GM19025 (cell line): ENCODE measurements at regions not wholly inside any gene's neighbourhood (a gene's known extent, or its start where the extent isn't known, plus 50 kb on each side); places are given as distances from the start of the nearest gene placed in this dataset.
"Not testable (repeated sequence)": the region's sequence is repeated elsewhere in the genome, so short reads cannot be mapped to it uniquely, and the experiment has no call there.

Experiments
- ATAC-seq: cut with Tn5 transposase; IDR thresholded peaks from one replicate; pipeline ENCODE4 v1.9.1; 2021; ENCODE audit warnings: mild to moderate bottlenecking, low read depth, moderate library complexity; ENCODE audit not compliant: unreplicated experiment

DNA sequence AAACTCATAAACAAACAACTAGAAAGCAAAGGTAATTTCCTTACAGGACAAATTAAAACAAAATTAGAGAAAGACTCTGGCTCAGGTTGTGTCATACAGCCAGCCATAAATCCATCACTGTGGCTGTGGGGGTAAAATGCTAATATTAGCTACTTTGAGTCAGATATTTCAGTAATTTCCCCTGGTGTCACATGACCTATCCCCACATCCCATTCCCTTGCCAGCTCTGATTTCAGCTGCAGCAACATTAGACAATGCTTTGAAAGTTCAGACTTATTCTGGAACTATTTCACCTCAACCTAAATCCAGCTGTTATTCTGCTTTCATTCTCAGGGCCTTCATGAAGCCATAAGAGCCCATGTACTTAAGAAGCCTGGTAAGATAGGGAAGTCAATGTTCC lies 55.3 kb downstream of the RPL10L start:
- ATAC-seq = no peak

DNA sequence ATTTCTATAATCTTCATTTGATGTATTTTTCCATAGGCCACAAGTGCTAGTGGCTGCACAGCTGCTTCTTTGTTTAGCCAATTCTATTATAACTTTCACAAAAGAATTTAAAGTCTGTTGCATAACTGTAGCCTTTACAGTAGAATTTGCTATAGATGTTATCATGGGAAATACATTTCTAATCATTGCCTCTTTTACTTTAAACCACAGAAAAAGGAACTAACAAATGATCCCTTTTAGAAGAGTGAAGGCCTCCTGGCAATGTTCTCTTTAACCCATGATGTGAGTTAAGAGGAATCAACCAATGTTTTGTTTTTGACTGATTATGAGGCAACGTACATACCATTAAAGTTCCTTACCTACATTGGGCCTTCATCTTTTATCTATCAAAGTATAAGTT lies 68.8 kb downstream of the RPL10L start:
- ATAC-seq = no peak

DNA sequence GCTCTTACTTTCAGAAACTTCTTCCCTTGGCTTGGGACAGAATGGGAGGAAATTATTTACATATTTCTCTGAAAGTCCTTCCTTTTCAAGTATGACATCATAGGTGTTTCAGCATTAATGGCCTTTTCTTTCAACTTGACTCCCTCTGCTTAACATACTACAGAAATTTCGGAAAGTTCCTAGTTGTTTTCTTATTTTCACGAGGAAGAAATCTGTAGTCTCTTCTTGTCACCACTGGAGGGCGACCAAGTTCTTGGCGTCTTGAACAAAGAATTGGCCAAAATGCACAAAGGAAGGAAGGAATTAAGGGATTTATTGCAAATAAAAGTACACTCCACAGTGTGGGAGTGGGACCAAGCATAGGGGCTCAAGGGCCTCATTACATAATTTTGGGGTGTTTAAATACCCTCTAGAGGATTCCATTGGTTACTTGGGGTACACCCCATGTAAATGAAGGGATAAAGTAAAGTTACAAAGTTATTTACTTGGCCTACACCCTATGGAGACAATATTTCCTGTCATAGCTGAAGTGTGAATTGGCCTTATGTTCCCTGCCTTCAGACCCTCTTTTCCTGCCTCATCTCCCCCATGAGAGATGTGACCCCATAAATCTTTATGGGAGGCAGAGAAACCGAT lies 70.4 kb downstream of the RPL10L start:
- no peak for ATAC-seq

DNA sequence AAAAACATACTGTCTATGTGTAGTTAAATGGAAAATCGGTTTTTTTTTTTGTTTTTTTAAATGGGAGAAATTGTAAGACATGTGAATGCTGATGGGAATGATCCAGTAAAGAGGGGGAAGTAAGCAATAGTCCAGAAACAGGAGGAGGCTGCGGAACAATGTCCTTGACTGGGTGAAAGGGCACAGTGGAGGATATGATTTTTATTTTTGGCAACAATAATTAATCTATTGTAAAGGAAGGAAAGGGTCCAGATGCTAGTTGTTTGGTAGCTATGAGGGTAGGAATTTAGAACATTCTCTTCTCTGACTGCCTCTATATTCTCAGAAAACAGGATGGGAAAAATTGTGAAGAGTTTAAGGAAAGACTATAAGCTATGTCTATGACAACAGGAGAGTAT lies 76.6 kb downstream of the RPL10L start:
- ATAC-seq = no peak

DNA sequence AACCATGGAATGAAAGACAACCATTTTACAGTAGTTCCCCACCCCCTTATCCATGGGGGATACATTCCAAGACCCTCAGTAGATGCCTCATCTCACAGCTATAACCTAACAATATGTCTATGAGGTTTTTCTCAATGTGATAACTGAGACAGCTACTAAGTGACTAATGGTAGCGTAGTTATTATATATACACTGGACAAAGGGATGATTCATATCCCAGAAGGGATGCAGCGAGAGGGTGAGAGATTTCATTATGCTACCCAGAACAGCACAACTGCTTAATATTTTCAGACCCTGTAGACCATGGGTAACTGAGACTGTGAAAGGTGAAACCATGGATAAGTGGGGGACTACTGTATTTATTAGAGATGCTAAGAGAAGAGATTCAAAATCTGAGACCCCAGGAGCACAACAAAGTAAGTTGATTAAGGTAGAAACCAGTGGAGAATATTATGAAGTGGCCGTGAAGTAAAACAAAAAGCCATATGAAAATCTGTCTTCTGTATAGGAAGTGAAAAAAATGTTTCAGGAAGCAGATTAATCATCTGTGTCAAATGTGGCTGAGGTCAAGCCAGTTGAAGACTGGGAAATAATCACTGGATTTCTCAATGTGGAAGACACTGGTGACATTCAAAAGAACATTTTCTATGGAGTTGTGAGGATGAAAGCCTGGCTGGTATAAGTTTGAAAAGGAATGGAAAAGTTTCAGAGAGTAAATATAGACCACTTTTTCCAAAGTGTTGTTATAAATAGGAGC lies 77.2 kb downstream of the RPL10L start:
- no peak for ATAC-seq

- no peak for ATAC-seq
These were observed 78.1 kb downstream of the RPL10L start for GRCh38 chr14:46573498-46573897.

DNA sequence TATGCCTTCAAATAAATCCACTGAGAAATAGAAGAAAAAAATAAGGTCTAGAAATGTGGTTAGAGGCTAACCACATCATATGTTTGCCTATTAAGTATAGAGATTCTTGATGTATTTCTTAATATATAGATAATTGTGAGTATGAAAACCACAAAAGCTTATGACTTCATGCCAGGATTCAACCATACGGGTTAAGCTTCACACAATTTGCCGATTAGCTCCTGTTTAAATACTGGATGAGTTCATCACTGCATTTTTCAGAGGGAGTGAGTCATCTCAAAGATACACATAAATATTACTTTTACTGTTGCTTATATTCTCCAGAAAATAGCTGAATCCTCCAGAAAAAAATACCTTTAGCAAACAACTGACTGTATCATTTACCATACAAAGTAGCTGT lies 79.6 kb downstream of the RPL10L start:
- ATAC-seq = no peak

DNA sequence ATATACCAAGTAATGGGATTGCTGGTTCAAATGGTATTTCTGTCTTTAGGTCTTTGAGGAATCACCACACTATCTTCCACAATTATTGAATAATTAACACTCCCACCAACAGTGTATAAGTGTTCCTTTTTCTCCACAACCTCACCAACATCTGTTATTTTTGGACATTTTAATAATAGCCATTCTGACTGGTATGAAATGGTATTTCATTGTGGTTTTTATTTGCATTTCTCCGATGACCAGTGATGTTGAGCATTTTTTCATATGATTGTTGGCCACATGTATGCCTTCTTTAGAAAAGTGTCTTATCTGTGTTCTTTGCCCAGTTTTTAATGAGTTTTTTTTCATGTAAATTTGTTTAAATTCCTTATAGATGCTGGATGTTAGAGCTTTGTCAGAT lies 83.4 kb downstream of the RPL10L start:
- not testable (repeated sequence) for ATAC-seq

GRCh38 chr14:46550836-46551235 lies 100.7 kb downstream of the RPL10L start:
- ATAC-seq = no peak

DNA sequence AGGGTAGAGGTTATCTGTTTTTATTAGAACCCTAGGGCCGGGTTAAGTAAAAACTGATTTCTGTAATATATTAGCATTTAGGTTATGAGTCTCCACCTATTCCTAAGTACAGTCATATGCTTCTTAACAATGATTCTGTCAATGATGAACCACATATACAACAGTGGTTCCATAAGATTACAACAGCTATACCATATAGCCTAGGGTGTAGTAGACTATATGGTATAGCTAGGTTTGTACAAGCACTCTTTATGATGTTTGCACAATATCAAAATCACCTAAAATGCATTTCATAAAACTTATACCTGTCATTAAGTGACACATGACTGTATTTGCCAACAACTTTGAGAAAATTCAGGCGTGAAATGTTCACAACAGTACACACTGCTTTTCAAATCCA lies 110.6 kb downstream of the RPL10L start:
- no peak for ATAC-seq

DNA sequence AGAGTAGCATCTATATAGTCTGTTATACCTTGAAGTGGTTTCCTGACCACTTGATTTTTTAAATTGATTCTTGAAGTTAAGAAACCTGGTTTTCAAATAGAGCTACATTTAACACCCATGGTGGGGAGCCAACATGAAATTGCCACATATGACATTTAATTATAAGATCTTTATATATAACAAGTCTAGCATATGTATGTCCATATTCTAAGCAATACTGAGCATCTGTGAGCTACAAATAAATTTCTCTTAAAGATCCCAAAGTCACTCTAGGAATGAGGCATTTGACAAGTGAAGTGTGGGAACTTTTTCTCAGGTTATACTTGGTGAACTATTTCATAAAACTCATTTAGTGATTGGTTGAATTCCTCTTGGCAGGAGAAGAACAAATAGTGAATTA lies 132.5 kb downstream of the RPL10L start:
- ATAC-seq = no peak

- not testable (repeated sequence) for ATAC-seq
These were observed 142.8 kb downstream of the RPL10L start for GRCh38 chr14:46508752-46509151.

GRCh38 chr14:46499521-46499920 lies 152.1 kb downstream of the RPL10L start:
- no peak for ATAC-seq

- ATAC-seq = no peak
These were observed 155.2 kb downstream of the RPL10L start for GRCh38 chr14:46496409-46496808.

DNA sequence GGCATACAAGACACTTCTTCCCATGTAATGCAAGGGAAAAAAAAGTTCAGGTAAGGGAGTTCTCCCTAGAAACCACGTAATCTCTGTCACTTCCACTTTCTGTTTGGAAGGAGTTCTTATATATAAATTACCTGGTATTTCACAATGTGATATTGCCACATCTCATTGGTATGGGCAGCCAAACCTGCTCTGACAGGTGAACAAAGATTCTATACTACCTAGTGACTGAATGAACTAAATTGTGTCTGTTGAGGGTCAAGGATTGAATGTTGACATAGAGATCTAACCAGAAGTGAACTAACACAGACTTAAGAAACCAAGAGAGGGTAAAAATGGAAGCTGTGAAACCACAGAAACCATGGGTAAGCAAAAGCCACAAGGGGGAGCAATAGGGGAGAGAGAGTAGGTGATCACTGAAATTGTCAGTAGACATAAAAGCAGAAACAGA lies 161.3 kb downstream of the RPL10L start:
- peak; percentile 93 for ATAC-seq

- no peak for ATAC-seq
These were observed 163.2 kb downstream of the RPL10L start for GRCh38 chr14:46488374-46488773.

- ATAC-seq = no peak
These were observed 163.8 kb downstream of the RPL10L start for GRCh38 chr14:46487582-46488350.

DNA sequence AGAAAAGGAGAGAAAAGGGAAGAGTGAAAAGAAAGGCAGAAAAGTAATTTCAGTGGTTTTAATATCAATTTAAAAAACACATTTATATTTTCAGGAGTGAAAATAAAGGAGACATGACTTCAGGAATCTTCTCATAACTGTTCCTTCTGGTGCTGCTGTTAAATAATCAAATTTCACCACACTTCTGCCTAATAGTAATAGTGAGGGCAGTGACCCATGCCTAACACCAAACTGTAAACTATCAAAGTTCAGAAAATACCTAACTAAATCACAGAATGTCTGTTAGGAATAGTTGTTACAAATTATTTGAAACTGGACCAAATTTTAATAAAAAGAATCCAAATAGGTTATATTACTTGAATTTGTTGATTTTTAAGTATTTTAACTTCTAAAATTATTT lies 169.4 kb downstream of the RPL10L start:
- ATAC-seq = no peak

GRCh38 chr14:46480817-46481216 lies 170.8 kb downstream of the RPL10L start:
- no peak for ATAC-seq

DNA sequence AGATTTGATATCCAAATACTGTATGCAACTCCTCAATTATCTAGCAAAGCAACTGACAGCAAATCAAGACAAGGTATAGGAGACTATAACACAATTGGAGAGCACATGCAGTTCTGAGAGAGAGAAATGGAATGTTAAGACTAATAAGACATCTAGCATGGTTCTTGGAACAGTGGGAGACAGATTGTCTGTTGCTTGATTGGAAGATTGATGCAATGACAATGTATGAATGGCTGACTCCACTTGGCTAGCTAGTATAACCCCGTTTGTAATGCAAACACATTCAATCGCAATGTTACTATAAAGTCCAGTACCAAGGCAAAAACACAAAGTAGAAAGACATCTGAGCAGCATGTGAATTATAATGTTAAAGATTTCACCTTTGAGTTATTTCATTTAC lies 179.3 kb downstream of the RPL10L start:
- no peak for ATAC-seq

GRCh38 chr14:46464341-46464740 lies 187.2 kb downstream of the RPL10L start:
- no peak for ATAC-seq
